ENCODE measurements at regions not wholly inside any gene's neighbourhood (a gene's known extent, or its start where the extent isn't known, plus 50 kb on each side); places are given as distances from the start of the nearest gene placed in this dataset.

DNA sequence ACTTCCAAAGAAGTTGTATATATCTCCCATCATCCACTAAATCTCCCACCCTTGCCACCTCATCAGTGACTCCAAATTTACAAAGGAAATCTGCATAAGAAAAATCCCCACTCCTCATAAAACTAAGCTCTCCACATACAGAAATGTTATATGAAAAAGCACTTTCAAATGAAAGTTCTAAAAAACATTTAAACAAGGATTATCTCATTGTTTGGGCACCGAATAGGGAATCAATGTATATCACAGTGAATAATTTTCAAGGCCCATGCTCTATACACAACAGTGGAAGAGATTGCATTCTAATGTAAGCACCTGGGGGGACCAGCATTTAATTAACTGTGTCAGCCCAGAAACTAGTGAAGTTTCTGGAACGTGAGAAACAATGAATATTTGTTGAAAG lies 70.1 kb downstream of the OSR1 start:
- Histone ChIP-seq H3K27me3 (ENCODE audit: control insufficient read depth in 1 of 2, insufficient read depth in 2 of 2, low read length in 2 of 2) (no peaks in the 10 kb centered on the region), H3K9me3 (ENCODE audit: control insufficient read depth in 1 of 2, insufficient read depth in 1 of 2, low read length in 2 of 2) (no peaks in the 10 kb centered on the region), H3K4me3 (ENCODE audit: low read length) (no peak overlapping the region), H3K36me3 (ENCODE audit: insufficient read depth, low read length) (no peaks in the 10 kb centered on the region), H3K27ac (ENCODE audit: low read depth in 1 of 2, low read length in 2 of 2) (no peak overlapping the region), H3K4me1 (ENCODE audit: insufficient read depth, low read length) (no peaks in the 10 kb centered on the region)
- CTCF ChIA-PET, result no interaction called here
- Mint-ChIP-seq H3K27ac (no peak overlapping the region), H3K4me3 (no peak overlapping the region), H3K27me3 (no peaks in the 10 kb centered on the region), H3K36me3 (ENCODE audit: low read depth) (no peaks in the 10 kb centered on the region), H3K4me1 (ENCODE audit: low read depth) (no peaks in the 10 kb centered on the region), H3K9me3 (peaks cover 3% of the 10 kb centered on the region)
- TF ChIP-seq, protein P1, sequence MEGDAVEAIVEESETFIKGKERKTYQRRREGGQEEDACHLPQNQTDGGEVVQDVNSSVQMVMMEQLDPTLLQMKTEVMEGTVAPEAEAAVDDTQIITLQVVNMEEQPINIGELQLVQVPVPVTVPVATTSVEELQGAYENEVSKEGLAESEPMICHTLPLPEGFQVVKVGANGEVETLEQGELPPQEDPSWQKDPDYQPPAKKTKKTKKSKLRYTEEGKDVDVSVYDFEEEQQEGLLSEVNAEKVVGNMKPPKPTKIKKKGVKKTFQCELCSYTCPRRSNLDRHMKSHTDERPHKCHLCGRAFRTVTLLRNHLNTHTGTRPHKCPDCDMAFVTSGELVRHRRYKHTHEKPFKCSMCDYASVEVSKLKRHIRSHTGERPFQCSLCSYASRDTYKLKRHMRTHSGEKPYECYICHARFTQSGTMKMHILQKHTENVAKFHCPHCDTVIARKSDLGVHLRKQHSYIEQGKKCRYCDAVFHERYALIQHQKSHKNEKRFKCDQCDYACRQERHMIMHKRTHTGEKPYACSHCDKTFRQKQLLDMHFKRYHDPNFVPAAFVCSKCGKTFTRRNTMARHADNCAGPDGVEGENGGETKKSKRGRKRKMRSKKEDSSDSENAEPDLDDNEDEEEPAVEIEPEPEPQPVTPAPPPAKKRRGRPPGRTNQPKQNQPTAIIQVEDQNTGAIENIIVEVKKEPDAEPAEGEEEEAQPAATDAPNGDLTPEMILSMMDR (IDR thresholded peaks at IDR 0.05), result no peak
- intact Hi-C loops (cut with DNase I, micrococcal nuclease), result no loop called here
- ATAC-seq (ENCODE audit: poor library complexity) (no peak), DNase-seq (no peak)
- POLR2A ChIA-PET, result no interaction called here

DNA sequence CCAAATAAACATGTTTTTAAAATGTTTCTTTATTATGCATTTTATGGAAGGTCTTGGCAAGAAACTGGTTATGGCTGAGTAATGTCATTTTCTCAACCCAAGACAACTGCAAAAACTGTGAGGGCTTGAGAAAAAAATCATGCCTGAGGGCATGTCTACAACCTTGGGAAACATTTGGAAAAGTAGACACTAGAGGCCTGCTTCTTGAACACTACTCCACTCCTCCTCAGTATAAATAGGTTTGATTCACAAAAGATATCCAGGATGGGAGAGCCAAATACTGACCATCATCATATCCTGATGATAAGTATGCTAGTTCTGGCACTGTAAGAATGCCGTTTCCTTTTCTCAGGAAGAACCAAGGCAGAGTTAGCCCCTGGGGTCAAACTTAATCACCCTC lies 71.1 kb downstream of the OSR1 start:
- Mint-ChIP-seq H3K9me3 (peaks cover 3% of the 10 kb centered on the region), H3K27me3 (no peaks in the 10 kb centered on the region), H3K4me1 (ENCODE audit: low read depth) (no peaks in the 10 kb centered on the region), H3K36me3 (ENCODE audit: low read depth) (no peaks in the 10 kb centered on the region), H3K27ac (no peak overlapping the region), H3K4me3 (no peak overlapping the region)
- Histone ChIP-seq H3K27me3 (ENCODE audit: control insufficient read depth in 1 of 2, insufficient read depth in 2 of 2, low read length in 2 of 2) (no peaks in the 10 kb centered on the region), H3K4me1 (ENCODE audit: insufficient read depth, low read length) (no peaks in the 10 kb centered on the region), H3K27ac (ENCODE audit: low read depth in 1 of 2, low read length in 2 of 2) (no peak overlapping the region), H3K4me3 (ENCODE audit: low read length) (no peak overlapping the region), H3K36me3 (ENCODE audit: insufficient read depth, low read length) (no peaks in the 10 kb centered on the region), H3K9me3 (ENCODE audit: control insufficient read depth in 1 of 2, insufficient read depth in 1 of 2, low read length in 2 of 2) (no peaks in the 10 kb centered on the region)
- DNase-seq, result no peak
- TF ChIP-seq, protein P1 (IDR thresholded peaks at IDR 0.05), result no peak
- ATAC-seq (ENCODE audit: poor library complexity), result no peak
- POLR2A ChIA-PET, result no interaction called here
- CTCF ChIA-PET, result no interaction called here
- intact Hi-C loops (cut with DNase I, micrococcal nuclease), result no loop called here

DNA sequence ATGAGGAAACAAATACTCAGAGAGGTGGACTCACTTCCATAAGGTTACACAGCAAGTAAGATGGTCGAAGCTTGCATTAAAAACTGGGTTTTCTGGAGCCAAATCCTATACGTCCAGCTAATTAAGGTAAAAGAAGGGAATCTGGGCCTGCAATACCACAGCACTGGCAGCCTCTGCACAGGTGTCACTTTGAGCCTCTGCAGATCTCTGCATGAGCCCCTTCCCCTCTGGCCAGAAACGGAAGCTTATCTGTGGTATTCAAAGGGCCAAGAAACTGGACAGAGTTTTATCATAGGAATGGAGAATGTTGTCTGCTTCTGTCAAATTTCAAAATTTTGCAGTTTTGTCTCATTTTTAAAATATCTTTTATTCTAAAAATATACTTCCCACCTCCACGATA lies 76.1 kb downstream of the OSR1 start:
- no peak overlapping the region for H3K4me3 Mint-ChIP-seq
- H3K36me3 ChIP-seq (ENCODE audit: insufficient read depth, low read length), result no peaks in the 10 kb centered on the region
- POLR2A ChIA-PET, result no interaction called here
- no peak overlapping the region for H3K27ac ChIP-seq (ENCODE audit: low read depth in 1 of 2, low read length in 2 of 2)
- H3K4me1 Mint-ChIP-seq (ENCODE audit: low read depth), result no peaks in the 10 kb centered on the region
- DNase-seq (no peak), ATAC-seq (ENCODE audit: poor library complexity) (no peak)
- intact Hi-C loops (cut with DNase I, micrococcal nuclease), result no loop called here
- H3K27ac Mint-ChIP-seq, result no peak overlapping the region
- no peaks in the 10 kb centered on the region for H3K9me3 ChIP-seq (ENCODE audit: control insufficient read depth in 1 of 2, insufficient read depth in 1 of 2, low read length in 2 of 2)
- H3K27me3 Mint-ChIP-seq, result peaks cover 4% of the 10 kb centered on the region
- H3K36me3 Mint-ChIP-seq (ENCODE audit: low read depth), result peaks cover 10% of the 10 kb centered on the region
- TF ChIP-seq, protein P1 (IDR thresholded peaks at IDR 0.05), result no peak
- no peaks in the 10 kb centered on the region for H3K4me1 ChIP-seq (ENCODE audit: insufficient read depth, low read length)
- H3K4me3 ChIP-seq (ENCODE audit: low read length), result no peak overlapping the region
- H3K27me3 ChIP-seq (ENCODE audit: control insufficient read depth in 1 of 2, insufficient read depth in 2 of 2, low read length in 2 of 2), result no peaks in the 10 kb centered on the region
- CTCF ChIA-PET, result no interaction called here
- H3K9me3 Mint-ChIP-seq, result peaks cover 16% of the 10 kb centered on the region
